ENCODE measurements at regions not wholly inside any gene's neighbourhood (a gene's known extent, or its start where the extent isn't known, plus 50 kb on each side); places are given as distances from the start of the nearest gene placed in this dataset.

GRCh38 chr14:26130690-26131089 lies 467.1 kb downstream of the NOVA1 start:
- no peaks in the 10 kb centered on the region for H3K36me3 Mint-ChIP-seq
- DNase-seq (ENCODE audit: extremely low spot score, unreplicated experiment), result no peak
- H3K27ac Mint-ChIP-seq, result no peak overlapping the region
- H3K9me3 Mint-ChIP-seq, result no peaks in the 10 kb centered on the region
- H3K27me3 Mint-ChIP-seq, result no peaks in the 10 kb centered on the region
- no peak for TF ChIP-seq CTCF (conservative IDR thresholded peaks at IDR 0.05)
- H3K4me3 Mint-ChIP-seq, result no peak overlapping the region
- H3K4me1 Mint-ChIP-seq (ENCODE audit: unreplicated experiment), result peaks cover 4% of the 10 kb centered on the region

GRCh38 chr14:26128931-26129671 lies 468.7 kb downstream of the NOVA1 start:
- no peak for TF ChIP-seq CTCF (conservative IDR thresholded peaks at IDR 0.05)
- no peak overlapping the region for H3K4me3 Mint-ChIP-seq
- H3K27ac Mint-ChIP-seq, result no peak overlapping the region
- peaks cover 4% of the 10 kb centered on the region for H3K4me1 Mint-ChIP-seq (ENCODE audit: unreplicated experiment)
- H3K36me3 Mint-ChIP-seq, result no peaks in the 10 kb centered on the region
- no peak for DNase-seq (ENCODE audit: extremely low spot score, unreplicated experiment)
- no peaks in the 10 kb centered on the region for H3K9me3 Mint-ChIP-seq
- H3K27me3 Mint-ChIP-seq, result no peaks in the 10 kb centered on the region

- H3K27me3 Mint-ChIP-seq, result no peaks in the 10 kb centered on the region
- no peaks in the 10 kb centered on the region for H3K9me3 Mint-ChIP-seq
- no peak for TF ChIP-seq CTCF (conservative IDR thresholded peaks at IDR 0.05)
- peaks cover 4% of the 10 kb centered on the region for H3K4me1 Mint-ChIP-seq (ENCODE audit: unreplicated experiment)
- no peaks in the 10 kb centered on the region for H3K36me3 Mint-ChIP-seq
- no peak overlapping the region for H3K4me3 Mint-ChIP-seq
- no peak overlapping the region for H3K27ac Mint-ChIP-seq
- DNase-seq (ENCODE audit: extremely low spot score, unreplicated experiment), result no peak
Measured at GRCh38 chr14:26124896-26125438, 472.9 kb downstream of the NOVA1 start.

- no peak for DNase-seq (ENCODE audit: extremely low spot score, unreplicated experiment)
- no peaks in the 10 kb centered on the region for H3K27me3 Mint-ChIP-seq
- no peaks in the 10 kb centered on the region for H3K4me1 Mint-ChIP-seq (ENCODE audit: unreplicated experiment)
- H3K9me3 Mint-ChIP-seq, result no peaks in the 10 kb centered on the region
- no peak overlapping the region for H3K27ac Mint-ChIP-seq
- H3K4me3 Mint-ChIP-seq, result no peak overlapping the region
- no peak for TF ChIP-seq CTCF (conservative IDR thresholded peaks at IDR 0.05)
- no peaks in the 10 kb centered on the region for H3K36me3 Mint-ChIP-seq
Measured at GRCh38 chr14:26123459-26123858, 474.4 kb downstream of the NOVA1 start.

GRCh38 chr14:26121181-26121580 lies 476.7 kb downstream of the NOVA1 start:
- no peak for DNase-seq (ENCODE audit: extremely low spot score, unreplicated experiment)
- Mint-ChIP-seq H3K9me3 (no peaks in the 10 kb centered on the region), H3K36me3 (no peaks in the 10 kb centered on the region), H3K4me1 (ENCODE audit: unreplicated experiment) (no peaks in the 10 kb centered on the region), H3K27me3 (no peaks in the 10 kb centered on the region), H3K27ac (no peak overlapping the region), H3K4me3 (no peak overlapping the region)
- no peak for TF ChIP-seq CTCF (conservative IDR thresholded peaks at IDR 0.05)

All from type B pancreatic cell (in vitro differentiated cells).